GM21423 (cell line): ENCODE measurements at regions not wholly inside any gene's neighbourhood (a gene's known extent, or its start where the extent isn't known, plus 50 kb on each side); places are given as distances from the start of the nearest gene placed in this dataset.
"Not testable (repeated sequence)": the region's sequence is repeated elsewhere in the genome, so short reads cannot be mapped to it uniquely, and the experiment has no call there.

Experiments used
- ATAC-seq: cut with Tn5 transposase; IDR thresholded peaks from one replicate; pipeline ENCODE4 v1.9.1; 2021; ENCODE audit warnings: mild to moderate bottlenecking, moderate library complexity; ENCODE audit not compliant: unreplicated experiment

GRCh38 chr7:68911754-68912153, 686.5 kb upstream of the AUTS2 start:
- ATAC-seq = no peak

GRCh38 chr7:68914006-68914405, 684.3 kb upstream of the AUTS2 start:
- ATAC-seq = no peak

GRCh38 chr7:68917041-68917651, 681.1 kb upstream of the AUTS2 start:
- no peak for ATAC-seq

GRCh38 chr7:68918621-68919020, 679.7 kb upstream of the AUTS2 start:
- no peak for ATAC-seq

GRCh38 chr7:68922850-68923249, 675.4 kb upstream of the AUTS2 start:
- ATAC-seq = no peak

GRCh38 chr7:68925241-68925640, 673.0 kb upstream of the AUTS2 start:
- no peak for ATAC-seq

GRCh38 chr7:68929781-68930261, 668.5 kb upstream of the AUTS2 start:
- no peak for ATAC-seq

- no peak for ATAC-seq
Observed at GRCh38 chr7:68936471-68937035, 661.7 kb upstream of the AUTS2 start.

GRCh38 chr7:68938151-68938550, 660.1 kb upstream of the AUTS2 start:
- no peak for ATAC-seq

GRCh38 chr7:68943786-68944185, 654.5 kb upstream of the AUTS2 start:
- ATAC-seq = no peak

GRCh38 chr7:68955656-68956055, 642.6 kb upstream of the AUTS2 start:
- no peak for ATAC-seq

GRCh38 chr7:68958571-68958970, 639.7 kb upstream of the AUTS2 start:
- no peak for ATAC-seq

GRCh38 chr7:68963552-68963951, 634.7 kb upstream of the AUTS2 start:
- no peak for ATAC-seq

GRCh38 chr7:68964060-68964459, 634.2 kb upstream of the AUTS2 start:
- ATAC-seq = no peak

GRCh38 chr7:68965351-68965750, 632.9 kb upstream of the AUTS2 start:
- ATAC-seq = no peak

GRCh38 chr7:68967598-68967997, 630.7 kb upstream of the AUTS2 start:
- ATAC-seq = no peak

GRCh38 chr7:68969571-68969970, 628.7 kb upstream of the AUTS2 start:
- no peak for ATAC-seq

GRCh38 chr7:68971634-68972340, 626.5 kb upstream of the AUTS2 start:
- ATAC-seq = no peak

GRCh38 chr7:68977385-68978055, 620.8 kb upstream of the AUTS2 start:
- no peak for ATAC-seq

GRCh38 chr7:68978710-68979109, 619.6 kb upstream of the AUTS2 start:
- no peak for ATAC-seq

- ATAC-seq = no peak
Observed at GRCh38 chr7:68980011-68980410, 618.3 kb upstream of the AUTS2 start.

GRCh38 chr7:68980432-68980831, 617.8 kb upstream of the AUTS2 start:
- ATAC-seq = not testable (repeated sequence)
